Urothelium cell line (cell line): ENCODE measurements at regions not wholly inside any gene's neighbourhood (a gene's known extent, or its start where the extent isn't known, plus 50 kb on each side); places are given as distances from the start of the nearest gene placed in this dataset.
A peak's percentile ranks its signal among the peaks of the same experiment; 100 is the strongest.
"Not testable (repeated sequence)": the region's sequence is repeated elsewhere in the genome, so short reads cannot be mapped to it uniquely, and the experiment has no call there.

ENCODE experiments used
- DNase-seq: peaks from one replicate; pipeline ENCODE4 v3.0.0; 2011; ENCODE audit warnings: low spot score, mixed read lengths
- FAIRE-seq: peaks from 2 replicates; lab custom pipeline; 2011; peaks lifted over from hg19 to GRCh38; lab: Jason Lieb, UNC

DNA sequence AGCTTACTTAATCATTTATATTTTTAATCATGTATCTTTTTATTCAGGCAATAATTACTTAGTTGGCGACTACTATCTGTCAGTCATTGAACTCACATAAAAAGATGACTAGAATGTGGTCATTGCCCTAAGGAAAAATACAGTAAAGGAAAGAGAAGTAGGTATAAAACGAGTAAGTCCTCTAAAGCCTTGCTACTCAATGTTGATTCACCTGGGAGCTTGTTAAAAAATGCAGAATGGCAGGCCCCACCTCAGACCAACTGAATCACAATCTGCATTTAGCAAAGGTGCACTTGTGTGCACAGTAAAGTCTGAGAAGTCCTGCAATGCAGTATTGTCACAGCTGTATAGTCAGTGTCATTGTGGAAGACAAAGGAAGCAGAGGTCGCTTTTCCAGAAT, 592.4 kb downstream of the CSNK1G3 start:
- DNase-seq = no peak
- FAIRE-seq = no peak

DNA sequence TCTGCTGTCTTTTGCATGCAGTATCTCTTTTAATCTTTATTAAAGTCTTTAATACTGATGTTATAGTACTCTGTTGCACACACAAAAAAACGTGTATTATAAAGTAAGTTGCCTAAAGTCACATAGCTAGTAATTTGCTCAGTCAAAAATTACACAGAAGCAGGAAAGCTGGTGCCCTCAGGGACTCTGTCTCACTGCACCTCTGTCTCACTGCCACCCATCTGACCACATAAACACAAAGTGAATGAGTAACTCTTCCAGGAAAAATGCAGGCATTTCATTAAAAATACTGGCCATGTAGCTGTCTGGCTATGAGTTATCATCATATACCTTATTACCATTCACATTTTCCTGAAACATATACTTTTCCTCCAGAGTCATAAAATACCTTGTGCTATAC, 591.7 kb downstream of the CSNK1G3 start:
- DNase-seq (no peak), FAIRE-seq (no peak)

DNA sequence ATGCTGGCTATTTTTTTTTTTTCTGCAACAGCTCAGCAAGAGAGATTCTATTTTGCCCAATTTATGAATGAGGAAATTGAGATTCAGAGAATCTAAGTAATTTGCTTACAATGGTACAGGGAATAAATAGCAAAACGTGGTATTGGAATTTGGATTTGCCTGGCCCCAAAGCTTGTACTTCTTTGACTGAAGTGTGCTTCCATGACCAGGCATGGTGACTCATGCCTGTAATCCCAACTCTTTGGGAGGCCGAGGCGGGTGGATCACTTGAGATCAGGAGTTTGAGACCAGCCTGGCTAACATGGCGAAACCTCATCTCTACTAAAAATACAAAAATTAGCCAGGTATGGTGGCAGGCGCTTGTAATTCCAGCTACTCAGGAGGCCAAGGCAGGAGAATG, 591.1 kb downstream of the CSNK1G3 start:
- not testable (repeated sequence) for FAIRE-seq, DNase-seq

DNA sequence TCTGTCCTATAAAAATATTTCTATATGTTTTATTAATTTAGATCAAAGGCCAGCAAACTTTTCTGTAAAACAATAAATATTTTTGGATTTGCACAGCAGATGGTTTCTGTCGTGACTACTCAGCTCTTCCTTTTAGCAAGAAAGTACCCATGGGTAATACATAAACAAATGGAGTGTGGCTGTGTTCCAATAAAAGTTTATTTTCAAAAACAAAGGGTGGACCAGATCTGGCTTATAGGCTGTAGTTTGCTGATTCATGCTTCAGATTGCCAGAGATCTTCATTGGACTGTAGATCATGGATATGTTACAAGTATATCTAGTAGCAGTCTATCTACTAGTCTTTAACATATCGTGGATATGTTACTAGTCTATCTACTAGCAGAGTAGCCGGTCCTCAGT, 590.5 kb downstream of the CSNK1G3 start:
- FAIRE-seq (no peak), DNase-seq (no peak)

DNA sequence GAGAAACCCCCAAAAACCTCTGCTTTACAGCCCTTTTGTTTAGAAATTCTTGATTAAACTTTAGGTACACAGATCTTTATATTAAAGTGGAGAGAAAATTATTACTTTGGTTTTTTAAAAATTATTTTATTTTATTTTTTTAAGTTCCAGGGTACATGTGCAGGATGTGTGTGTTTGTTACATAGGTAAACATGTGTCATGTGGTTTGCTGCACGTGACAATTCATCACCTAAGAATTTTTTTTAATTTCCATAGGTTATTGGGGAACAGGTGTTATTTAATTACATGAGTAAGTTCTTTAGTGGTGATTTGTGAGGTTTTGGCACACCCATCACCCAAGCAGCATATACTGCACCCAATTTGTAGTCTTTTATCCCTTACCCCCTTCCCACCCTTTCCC, 581.7 kb downstream of the CSNK1G3 start:
- FAIRE-seq = no peak
- DNase-seq = no peak

DNA sequence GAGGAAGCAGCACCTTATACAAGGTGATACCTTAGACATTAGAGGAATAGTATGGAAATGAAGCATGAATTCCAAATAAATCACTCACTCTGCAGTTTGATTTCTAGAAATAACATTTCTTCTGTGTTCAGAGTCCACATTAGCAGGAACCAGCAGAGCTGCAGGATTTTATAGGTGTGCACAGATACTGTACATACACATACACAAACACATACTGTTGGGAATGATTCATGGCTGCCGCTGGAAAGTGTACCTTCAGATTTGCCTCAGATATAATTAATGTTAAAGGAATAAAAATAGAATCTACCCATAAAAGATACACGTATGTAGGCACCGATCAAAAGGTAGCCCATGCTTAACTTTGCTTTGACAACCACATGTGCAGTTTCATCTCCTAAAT, 578.1 kb downstream of the CSNK1G3 start:
- DNase-seq (no peak), FAIRE-seq (no peak)

DNA sequence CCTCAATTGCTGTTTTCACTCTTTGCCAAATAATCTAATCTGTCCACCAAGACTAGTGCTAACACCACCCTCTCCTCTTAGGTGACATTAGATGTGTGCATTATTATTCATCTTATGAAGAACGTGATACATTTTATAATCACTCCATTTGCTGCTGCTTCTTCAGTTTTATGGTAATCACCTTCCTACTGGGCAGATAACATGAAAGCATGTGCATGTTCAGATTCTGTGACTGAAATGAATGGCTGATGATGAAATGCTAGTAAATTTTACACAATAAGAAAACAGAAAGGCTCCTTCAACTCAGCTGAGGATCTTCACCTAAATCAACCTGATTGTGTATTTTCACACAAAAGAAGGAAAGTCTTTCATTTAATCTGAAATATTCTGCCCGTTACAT, 577.6 kb downstream of the CSNK1G3 start:
- FAIRE-seq (no peak), DNase-seq (no peak)

DNA sequence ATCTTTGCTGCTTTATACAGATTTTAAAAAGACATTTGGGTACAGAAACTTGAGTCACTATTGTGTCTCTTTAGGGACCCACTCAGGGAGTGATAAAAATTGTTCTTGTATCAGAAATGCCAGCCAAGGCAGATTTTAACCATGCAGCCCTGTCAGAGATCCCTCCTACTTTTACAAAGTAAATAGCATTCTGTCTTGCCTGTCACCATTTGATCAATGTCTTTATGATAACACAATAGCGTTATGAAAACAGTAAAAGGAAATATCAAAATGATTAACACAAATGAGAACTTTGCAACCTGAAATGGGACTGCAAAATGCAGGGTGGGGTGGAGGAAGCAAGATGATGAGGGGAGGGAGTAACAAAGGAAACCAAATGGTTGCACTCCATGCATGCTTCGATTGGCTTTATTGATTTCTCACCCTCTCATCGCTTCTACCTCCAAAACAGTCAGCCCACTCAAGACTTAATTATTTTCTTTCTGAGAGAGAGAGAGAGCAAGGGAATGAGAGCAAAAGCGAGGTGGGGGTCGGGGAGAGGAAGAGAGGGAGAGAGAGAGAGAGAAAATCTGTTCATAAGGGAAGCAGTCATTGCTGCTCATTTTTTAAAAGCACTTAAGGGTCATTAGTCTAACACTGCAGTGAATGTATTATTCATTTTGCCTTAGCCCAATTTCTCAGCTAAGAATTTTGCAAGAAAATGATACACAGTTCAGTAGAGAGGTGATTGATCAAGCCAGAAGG, 576.5 kb downstream of the CSNK1G3 start:
- no peak for DNase-seq
- no peak for FAIRE-seq

DNA sequence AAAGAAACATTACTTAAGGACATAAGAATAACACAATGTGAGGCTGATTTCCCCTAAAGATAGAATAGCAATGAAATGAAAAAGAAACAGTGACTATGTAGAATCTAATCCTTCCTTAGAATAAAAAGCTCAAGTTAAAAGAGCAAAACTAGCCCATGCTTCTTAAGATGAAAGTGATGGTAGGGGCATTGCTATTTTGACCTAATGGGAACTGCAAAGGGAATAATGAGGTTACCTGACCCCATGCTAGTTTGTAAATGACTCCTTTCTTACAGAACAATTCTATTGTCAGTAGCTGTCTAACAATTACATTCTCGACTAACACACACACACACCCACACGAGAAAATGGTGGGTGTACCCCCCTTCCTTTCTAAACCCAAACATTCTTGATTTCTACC, 575.8 kb downstream of the CSNK1G3 start:
- DNase-seq = no peak
- no peak for FAIRE-seq

DNA sequence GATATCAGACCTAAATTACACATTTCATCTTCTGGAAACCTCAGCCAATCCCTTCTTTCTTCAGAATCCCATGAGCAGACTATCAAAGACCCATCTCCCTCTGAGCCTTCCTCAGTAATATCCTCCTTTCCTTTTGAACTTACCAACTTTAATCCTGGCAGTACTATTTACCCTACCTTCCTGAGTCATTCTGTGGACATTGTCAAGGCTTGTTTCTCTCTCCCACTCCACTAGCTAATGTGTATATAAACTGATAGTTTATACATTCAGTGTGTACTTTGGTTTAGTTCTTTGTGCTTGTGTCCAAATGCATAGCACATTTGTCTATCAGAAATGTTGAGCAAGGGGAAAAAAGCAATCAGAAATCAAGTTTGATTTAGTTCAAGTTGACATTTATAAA, 568.3 kb downstream of the CSNK1G3 start:
- no peak for DNase-seq
- no peak for FAIRE-seq

DNA sequence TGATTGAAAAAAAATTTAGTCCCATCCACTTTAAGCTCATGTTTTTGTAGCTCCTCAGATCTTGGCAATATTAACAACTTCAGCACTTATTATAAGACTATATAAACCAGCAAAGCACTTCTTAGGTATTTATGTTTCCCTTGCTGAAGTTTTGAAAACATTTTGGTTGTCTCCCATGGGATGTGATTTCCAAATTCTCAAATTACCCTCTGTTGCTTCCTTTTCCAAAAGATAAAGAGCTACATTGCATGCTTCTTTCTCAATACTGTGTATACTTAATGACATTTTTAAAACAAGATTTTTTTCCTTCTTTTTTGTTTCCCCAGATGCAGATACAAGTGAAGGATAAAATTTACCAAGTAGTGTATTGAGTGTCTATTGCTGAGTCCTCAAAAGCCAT, 567.1 kb downstream of the CSNK1G3 start:
- no peak for FAIRE-seq

DNA sequence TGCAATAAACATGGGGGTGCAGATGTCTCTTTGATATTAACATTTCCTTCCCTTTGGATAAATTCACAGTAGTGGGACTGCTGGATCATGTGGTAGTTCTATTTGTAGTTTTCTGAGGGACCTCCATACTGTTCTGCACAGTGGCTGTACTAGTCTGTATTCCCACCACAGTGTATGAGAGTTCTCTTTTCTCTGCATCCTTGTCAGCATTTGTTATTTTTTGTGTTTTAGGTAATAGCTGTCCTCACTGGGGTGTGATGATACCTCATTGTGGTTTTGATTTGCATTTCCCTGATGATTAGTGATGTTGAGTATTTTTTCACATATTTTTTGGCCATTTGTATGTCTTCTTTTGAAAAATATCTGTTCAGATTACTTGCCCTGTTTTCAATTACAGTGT, 562.5 kb downstream of the CSNK1G3 start:
- DNase-seq (no peak), FAIRE-seq (no peak)

More for the DNA sequence above, 567.1 kb downstream of the CSNK1G3 start:
- DNase-seq = no peak

DNA sequence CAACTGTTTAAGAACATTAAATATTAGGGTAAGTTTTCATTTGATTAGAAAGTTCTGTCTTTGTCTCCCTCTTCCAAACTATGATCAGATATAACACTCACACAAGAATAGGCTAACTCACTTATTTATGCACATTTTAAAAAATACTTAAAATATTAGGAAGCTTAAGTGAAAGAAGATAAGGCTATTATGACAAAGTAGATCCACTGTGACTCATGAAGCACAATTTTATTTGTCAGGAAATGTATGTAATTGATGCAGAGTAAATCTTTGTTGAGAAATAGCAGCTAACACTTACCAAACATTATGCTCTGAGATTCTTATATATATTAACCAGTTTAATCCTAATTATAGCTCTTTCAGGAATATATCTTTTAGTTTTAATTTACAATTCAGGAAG, 560.6 kb downstream of the CSNK1G3 start:
- DNase-seq (no peak), FAIRE-seq (no peak)

DNA sequence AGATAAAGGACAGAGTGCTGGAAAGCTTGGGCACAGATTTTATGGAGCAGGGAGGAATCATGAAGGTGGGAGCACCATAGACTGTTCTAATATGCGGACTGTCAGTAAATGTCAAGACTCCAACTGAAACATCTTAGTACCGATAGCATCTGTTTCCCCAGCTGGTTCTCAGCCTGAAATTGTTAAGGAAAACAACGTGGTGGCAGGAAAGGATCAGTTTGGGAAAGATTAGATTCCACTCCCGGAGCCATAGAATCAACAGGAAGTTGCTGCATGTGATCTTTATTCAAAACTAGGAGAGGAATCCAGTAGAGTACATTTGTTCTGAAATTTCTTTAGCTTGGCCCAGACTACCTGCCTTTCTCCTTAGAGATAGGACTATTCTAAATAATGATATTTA, 559.1 kb downstream of the CSNK1G3 start:
- DNase-seq = no peak
- FAIRE-seq = no peak

DNA sequence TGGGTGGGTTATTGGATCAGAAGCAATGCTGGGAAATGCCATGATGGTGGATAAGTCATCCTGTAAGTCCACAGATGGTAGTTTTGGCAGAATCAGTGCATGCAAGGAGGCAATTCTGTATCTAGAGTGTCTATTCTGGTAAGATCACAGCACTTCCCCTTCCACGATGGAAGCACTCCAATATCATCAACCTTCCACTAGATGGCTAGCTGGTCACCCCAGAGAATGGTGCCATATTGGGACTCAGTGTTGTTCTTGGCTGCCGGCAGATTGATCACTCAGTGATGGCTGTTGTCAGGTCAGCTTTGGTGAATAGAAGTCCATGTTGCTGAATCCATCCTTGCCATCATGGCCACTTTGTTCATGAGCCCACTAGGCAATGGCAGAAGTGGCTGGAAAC, 553.5 kb downstream of the CSNK1G3 start:
- FAIRE-seq = no peak

DNA sequence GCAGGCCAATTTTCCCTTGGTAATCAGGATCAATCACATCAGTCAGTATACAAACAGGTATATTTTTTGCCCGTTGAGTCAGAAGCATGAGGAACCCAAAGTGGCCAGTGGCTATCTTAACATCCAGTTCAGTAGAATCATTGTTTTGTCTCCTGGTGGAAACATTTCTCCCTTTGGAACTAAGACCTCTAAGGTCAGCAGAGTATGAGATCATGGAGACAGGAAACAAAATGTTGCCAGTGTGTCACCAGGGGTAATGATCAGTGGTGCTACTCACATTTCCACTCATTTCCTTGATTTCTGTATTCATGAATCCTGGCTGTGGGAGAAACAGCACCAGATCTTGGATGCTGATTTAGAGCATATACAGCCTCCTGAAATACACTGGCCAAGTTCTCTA, 553.0 kb downstream of the CSNK1G3 start:
- no peak for FAIRE-seq
- DNase-seq = no peak

More for the DNA sequence above, 553.5 kb downstream of the CSNK1G3 start:
- no peak for DNase-seq

DNA sequence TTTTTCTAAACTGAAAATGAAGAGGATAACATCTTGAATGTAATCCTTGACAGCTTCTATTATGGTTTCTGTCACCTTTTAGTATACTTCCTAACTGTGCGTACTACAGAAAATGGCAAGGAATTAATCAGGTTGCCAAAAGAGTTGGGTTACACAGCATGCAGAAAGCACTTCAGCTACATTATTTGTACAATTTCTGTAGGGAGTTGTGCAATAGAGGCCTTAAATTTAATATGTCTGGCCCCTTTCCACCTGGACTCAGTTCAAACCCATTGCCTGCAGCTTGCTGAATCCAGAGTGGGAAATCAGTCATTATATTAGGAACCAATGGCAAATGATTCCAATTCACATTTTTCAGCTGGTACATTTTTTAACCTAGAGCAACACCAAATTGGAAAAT, 549.7 kb downstream of the CSNK1G3 start:
- no peak for FAIRE-seq
- DNase-seq = peak; percentile 14

DNA sequence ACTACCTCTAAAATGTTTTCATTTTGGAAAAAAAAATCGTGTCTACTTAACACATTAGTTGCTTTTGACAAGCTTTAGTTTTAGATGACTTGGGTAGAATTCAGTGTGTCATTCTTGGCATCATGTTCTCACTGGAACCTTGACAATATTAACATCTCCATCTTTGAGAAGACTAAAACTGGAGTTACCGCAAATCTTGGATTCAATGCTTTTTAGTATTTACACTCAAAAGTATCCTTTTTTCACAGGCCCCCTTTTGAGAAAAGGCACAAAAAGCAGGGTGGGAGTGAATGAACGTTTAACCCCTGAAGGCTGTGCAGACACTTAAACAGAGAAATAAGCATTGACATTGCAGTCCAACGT, 549.1 kb downstream of the CSNK1G3 start:
- FAIRE-seq (no peak), DNase-seq (no peak)

DNA sequence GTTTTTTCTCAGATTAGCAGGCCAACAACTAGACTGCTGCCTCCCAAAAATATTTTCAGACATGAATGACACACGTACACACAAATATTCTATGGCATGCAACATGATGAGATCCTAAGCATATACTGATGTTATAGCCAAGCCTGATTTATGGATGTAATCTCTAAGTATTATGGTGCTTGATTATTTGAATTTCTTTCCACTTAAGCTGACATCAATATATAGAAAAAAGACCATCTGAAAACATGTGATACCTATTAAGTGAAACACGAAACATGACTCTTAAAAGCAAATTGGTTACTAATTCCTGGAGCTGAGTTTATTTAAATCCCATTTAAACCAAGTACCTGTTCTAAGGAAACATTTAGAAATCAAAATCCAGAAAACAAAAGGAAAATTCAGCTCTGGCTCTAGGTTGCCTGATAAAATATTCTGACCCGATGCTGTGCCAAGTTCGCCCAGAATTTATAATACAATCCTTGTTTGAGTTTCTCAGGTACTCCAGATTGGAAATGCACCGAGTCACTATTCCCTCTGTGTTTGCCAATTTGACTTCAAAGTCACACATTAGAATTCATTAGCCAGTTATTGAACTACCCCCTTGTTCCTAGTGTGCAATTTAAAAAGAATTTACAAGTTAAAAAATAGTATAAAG, 548.6 kb downstream of the CSNK1G3 start:
- no peak for DNase-seq
- no peak for FAIRE-seq

DNA sequence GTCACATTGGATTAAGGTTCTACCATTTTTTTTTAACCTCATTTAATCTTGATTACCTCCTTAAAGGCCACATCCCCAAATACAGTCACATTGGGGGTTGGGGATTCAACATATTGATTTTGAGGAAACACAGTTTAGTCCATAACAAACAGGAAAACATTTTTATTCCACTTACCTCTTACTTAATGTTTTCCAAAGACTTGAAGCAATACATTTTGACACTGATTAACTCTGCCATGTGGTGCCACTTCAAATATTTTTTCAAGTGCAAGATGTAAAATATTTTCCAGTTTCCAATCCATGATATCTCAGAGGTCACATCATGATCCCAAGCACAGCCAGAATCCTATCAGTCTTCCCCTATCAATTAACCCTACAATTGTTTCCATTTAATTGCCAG, 548.0 kb downstream of the CSNK1G3 start:
- FAIRE-seq (no peak), DNase-seq (no peak)

DNA sequence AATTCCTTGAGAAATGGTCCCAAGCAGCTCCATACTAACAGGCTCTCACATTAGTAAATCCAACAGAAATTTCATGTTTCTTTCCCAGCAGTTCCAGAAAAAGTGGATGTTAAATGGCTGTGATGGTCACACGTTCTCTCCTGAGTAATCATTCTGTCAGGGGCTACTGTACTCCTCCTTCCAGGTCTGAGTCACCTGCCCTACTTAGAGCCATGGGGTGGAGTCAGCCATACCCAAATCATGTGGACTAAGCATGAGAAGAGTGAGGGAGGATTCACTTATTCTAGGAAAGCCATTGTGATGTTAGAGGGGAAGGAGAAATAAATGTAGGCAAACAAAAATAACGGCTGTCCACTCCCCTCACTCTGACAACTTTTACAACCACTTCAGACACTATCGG, 547.2 kb downstream of the CSNK1G3 start:
- peak; percentile 9 for DNase-seq
- FAIRE-seq = no peak

DNA sequence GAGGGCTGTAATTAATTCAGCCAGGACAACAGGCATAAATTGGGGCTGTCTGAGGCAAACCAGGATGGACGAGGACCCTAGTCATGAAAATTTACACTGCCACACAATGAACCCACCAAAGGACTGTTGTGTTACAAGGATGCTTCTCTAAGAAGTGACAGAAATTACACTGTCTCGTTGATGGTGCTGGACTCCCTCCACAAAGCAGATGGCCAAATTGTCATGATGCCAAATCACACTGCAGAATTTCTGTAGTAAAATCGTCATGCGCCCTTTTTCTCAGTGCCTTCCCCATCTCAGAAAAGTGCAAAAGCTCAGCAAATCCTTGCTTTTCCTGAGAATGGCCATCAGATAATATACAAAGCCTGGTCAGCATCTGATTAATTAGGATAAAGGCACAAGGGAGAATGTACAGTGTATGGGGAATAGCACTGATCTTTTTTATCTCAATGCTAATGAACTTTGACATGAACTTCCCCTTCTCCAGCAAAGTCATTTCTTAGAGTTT, 545.8 kb downstream of the CSNK1G3 start:
- no peak for DNase-seq
- no peak for FAIRE-seq
